ENCODE measurements at regions not wholly inside any gene's neighbourhood (a gene's known extent, or its start where the extent isn't known, plus 50 kb on each side); places are given as distances from the start of the nearest gene placed in this dataset.

DNA sequence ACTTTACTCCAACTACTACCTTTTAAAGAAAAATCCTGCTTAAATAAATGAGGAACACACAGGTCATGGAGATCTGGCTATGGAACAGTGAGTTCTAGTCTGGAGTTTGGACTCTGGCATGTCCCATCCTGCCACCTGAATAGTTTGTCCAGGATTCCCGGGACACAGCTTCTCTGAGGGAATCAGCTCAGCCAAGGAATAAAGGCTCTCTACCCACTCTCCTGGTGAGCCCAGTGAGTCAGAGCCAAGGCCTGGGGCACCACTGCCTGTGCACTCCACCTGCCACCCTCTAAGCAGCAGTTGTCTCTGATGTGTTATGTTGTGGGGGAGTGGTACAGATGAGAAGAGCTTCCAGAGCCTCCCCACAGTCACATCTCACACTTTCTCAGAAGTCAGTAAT is 113.5 kb downstream of the HTR5A start:
- CTCF ChIA-PET, result no interaction called here
- H3K27ac ChIP-seq (ENCODE audit: low read depth in 1 of 2, low read length in 2 of 2), result no peak overlapping the region
- no peaks in the 10 kb centered on the region for H3K36me3 ChIP-seq (ENCODE audit: insufficient read depth, low read length)
- POLR2A ChIA-PET, result no interaction called here
- TF ChIP-seq, protein P1, sequence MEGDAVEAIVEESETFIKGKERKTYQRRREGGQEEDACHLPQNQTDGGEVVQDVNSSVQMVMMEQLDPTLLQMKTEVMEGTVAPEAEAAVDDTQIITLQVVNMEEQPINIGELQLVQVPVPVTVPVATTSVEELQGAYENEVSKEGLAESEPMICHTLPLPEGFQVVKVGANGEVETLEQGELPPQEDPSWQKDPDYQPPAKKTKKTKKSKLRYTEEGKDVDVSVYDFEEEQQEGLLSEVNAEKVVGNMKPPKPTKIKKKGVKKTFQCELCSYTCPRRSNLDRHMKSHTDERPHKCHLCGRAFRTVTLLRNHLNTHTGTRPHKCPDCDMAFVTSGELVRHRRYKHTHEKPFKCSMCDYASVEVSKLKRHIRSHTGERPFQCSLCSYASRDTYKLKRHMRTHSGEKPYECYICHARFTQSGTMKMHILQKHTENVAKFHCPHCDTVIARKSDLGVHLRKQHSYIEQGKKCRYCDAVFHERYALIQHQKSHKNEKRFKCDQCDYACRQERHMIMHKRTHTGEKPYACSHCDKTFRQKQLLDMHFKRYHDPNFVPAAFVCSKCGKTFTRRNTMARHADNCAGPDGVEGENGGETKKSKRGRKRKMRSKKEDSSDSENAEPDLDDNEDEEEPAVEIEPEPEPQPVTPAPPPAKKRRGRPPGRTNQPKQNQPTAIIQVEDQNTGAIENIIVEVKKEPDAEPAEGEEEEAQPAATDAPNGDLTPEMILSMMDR (IDR thresholded peaks at IDR 0.05), result no peak
- H3K4me3 Mint-ChIP-seq, result no peak overlapping the region
- DNase-seq (no peak), ATAC-seq (ENCODE audit: poor library complexity) (no peak)
- H3K9me3 ChIP-seq (ENCODE audit: control insufficient read depth in 1 of 2, insufficient read depth in 1 of 2, low read length in 2 of 2), result peaks cover 22 to 30% of the 10 kb centered on the region in 2 experiments
- peaks cover 12% of the 10 kb centered on the region for H3K27me3 Mint-ChIP-seq
- intact Hi-C loops (cut with DNase I, micrococcal nuclease), result no loop called here
- H3K4me3 ChIP-seq (ENCODE audit: low read length), result no peak overlapping the region
- H3K4me1 ChIP-seq (ENCODE audit: insufficient read depth, low read length), result no peaks in the 10 kb centered on the region
- H3K4me1 Mint-ChIP-seq (ENCODE audit: low read depth), result no peaks in the 10 kb centered on the region
- peaks cover 12% of the 10 kb centered on the region for H3K9me3 Mint-ChIP-seq
- H3K27ac Mint-ChIP-seq, result no peak overlapping the region
- no peaks in the 10 kb centered on the region for H3K36me3 Mint-ChIP-seq (ENCODE audit: low read depth)
- H3K27me3 ChIP-seq (ENCODE audit: control insufficient read depth in 1 of 2, insufficient read depth in 2 of 2, low read length in 2 of 2), result no peaks in the 10 kb centered on the region

DNA sequence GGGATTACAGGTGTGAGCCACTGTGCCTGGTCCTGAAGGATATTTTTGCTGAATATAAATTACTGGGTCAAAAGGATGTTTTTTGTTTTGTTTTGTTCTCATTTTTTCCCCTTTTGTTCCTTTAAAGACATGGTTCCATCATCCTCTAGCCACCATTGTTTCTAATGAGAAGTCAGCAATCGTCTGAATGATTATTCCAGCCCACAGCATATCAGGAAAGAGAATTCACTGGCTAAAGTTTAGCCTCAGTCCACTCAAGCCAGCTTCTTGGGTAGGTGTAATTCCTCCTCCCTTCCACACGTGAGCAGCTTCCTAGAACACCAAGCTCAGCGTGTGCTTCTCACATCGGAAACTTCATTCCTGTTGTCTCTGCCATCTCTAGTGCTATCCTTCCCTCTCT is 112.8 kb upstream of the INSIG1 start:
- no peaks in the 10 kb centered on the region for H3K36me3 ChIP-seq (ENCODE audit: insufficient read depth, low read length)
- Mint-ChIP-seq H3K4me3 (no peak overlapping the region), H3K27me3 (peaks cover 18% of the 10 kb centered on the region), H3K4me1 (ENCODE audit: low read depth) (no peaks in the 10 kb centered on the region), H3K36me3 (ENCODE audit: low read depth) (no peaks in the 10 kb centered on the region), H3K27ac (no peak overlapping the region), H3K9me3 (peaks cover 12% of the 10 kb centered on the region)
- DNase-seq, result no peak
- intact Hi-C loops (cut with DNase I, micrococcal nuclease), result no loop called here
- ChIA-PET POLR2A (no interaction called here), CTCF (no interaction called here)
- no peaks in the 10 kb centered on the region for H3K27me3 ChIP-seq (ENCODE audit: control insufficient read depth in 1 of 2, insufficient read depth in 2 of 2, low read length in 2 of 2)
- H3K27ac ChIP-seq (ENCODE audit: low read depth in 1 of 2, low read length in 2 of 2), result no peak overlapping the region
- no peaks in the 10 kb centered on the region for H3K4me1 ChIP-seq (ENCODE audit: insufficient read depth, low read length)
- TF ChIP-seq, protein P1 (IDR thresholded peaks at IDR 0.05), result no peak
- ATAC-seq (ENCODE audit: poor library complexity), result no peak
- no peak overlapping the region for H3K4me3 ChIP-seq (ENCODE audit: low read length)
- peaks cover 22 to 30% of the 10 kb centered on the region in 2 experiments for H3K9me3 ChIP-seq (ENCODE audit: control insufficient read depth in 1 of 2, insufficient read depth in 1 of 2, low read length in 2 of 2)

DNA sequence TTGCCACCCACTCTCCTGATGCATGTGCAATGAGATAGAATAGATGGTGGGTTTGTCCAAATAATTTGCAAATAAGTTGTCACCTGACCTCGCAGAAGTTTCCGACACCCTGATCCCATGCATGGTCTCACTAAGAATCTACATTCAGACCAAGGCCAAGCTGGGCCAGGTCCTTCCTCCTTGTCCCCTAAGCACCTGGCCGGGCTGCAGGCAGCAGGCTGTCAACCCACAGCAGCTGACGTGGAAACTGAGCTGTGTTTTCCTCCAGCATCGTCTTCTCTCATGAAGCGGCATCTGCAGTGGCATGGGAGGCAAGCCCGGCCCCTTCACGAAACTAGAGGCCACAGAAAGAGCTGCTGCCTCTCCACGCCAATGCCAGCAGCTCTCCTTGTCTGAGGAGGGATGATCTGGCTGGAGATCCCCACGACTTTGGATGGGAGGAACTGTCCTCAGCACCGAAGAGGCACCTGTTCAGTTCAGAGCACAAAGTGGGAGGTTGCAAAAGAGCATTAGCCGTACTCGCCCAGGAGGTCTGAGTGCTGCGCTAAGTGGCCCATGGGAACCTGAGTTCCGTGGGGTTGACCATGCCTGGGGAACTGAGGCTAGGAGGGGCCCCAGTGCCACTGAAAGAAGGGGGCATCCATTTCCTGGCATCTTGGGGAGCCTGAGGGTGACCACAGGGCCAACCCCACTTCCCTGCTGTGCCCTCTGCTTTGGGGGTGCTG is 110.5 kb upstream of the INSIG1 start:
- intact Hi-C loops (cut with DNase I, micrococcal nuclease), result no loop called here
- Mint-ChIP-seq H3K36me3 (ENCODE audit: low read depth) (no peaks in the 10 kb centered on the region), H3K9me3 (peaks cover 10% of the 10 kb centered on the region), H3K27me3 (peaks cover 25% of the 10 kb centered on the region), H3K4me1 (ENCODE audit: low read depth) (no peaks in the 10 kb centered on the region), H3K27ac (no peak overlapping the region), H3K4me3 (no peak overlapping the region)
- ChIA-PET CTCF (no interaction called here), POLR2A (no interaction called here)
- peaks cover 22 to 30% of the 10 kb centered on the region in 2 experiments for H3K9me3 ChIP-seq (ENCODE audit: control insufficient read depth in 1 of 2, insufficient read depth in 1 of 2, low read length in 2 of 2)
- H3K27ac ChIP-seq (ENCODE audit: low read depth in 1 of 2, low read length in 2 of 2), result no peak overlapping the region
- ATAC-seq (ENCODE audit: poor library complexity) (no peak), DNase-seq (no peak)
- TF ChIP-seq, protein P1 (IDR thresholded peaks at IDR 0.05), result no peak
- H3K4me3 ChIP-seq (ENCODE audit: low read length), result no peak overlapping the region
- no peaks in the 10 kb centered on the region for H3K27me3 ChIP-seq (ENCODE audit: control insufficient read depth in 1 of 2, insufficient read depth in 2 of 2, low read length in 2 of 2)
- H3K4me1 ChIP-seq (ENCODE audit: insufficient read depth, low read length), result peaks cover 5% of the 10 kb centered on the region
- H3K36me3 ChIP-seq (ENCODE audit: insufficient read depth, low read length), result no peaks in the 10 kb centered on the region
